GM12878 (cell line): ENCODE measurements at regions not wholly inside any gene's neighbourhood (a gene's known extent, or its start where the extent isn't known, plus 50 kb on each side); places are given as distances from the start of the nearest gene placed in this dataset.
"Not testable (repeated sequence)": the region's sequence is repeated elsewhere in the genome, so short reads cannot be mapped to it uniquely, and the experiment has no call there.

Source experiments
- ATAC-seq: fragments of 200-7000 bp; cut with Tn5 transposase; 3 replicates; pipeline ENCODE4 v1.9.1; 2020; ENCODE audit warnings: mild to moderate bottlenecking, moderate library complexity
- BruUV-seq: library from RNA; stranded (reverse); fragments of 400-500 nt; replicated peaks from 2 replicates; lab custom pipeline; 2021; lab: Mats Ljungman, UMichigan
- CTCF ChIA-PET: fragments of 300-600 bp; sonication (Branson Sonifier 250); formaldehyde crosslinking; extraction: SDS; loops from one replicate; lab custom pipeline; 2021; ENCODE audit warnings: inconsistent platforms; lab: Yijun Ruan, JAX
- POLR2A ChIA-PET: fragments of 350-600 bp; formaldehyde crosslinking; extraction: SDS; loops from one replicate; lab custom pipeline; 2021; ENCODE audit warnings: inconsistent platforms; lab: Charles Lee
- RAD21 ChIA-PET: fragments of 300-600 bp; sonication (Branson Sonifier 250); formaldehyde crosslinking; loops from one replicate; lab custom pipeline; 2023; ENCODE audit warnings: antibody characterized with exemption; ENCODE audit not compliant: unreplicated experiment; lab: Charles Lee
- SMC1A ChIA-PET: fragments of 300-600 bp; sonication (Branson Sonifier 250); formaldehyde crosslinking; loops from one replicate; lab custom pipeline; 2023; ENCODE audit not compliant: unreplicated experiment, uncharacterized antibody; lab: Charles Lee
- DNase-seq: peaks from one replicate; pipeline ENCODE4 v3.0.0-alpha.2; 2011; ENCODE audit warnings: low read depth, low spot score
- FAIRE-seq: peaks from 3 replicates; lab custom pipeline; 2011; peaks lifted over from hg19 to GRCh38; lab: Jason Lieb, UNC
- H2AFZ ChIP-seq: 2 replicates; pipeline ENCODE4 v1.6.0; 2011; ENCODE audit warnings: low read depth, low read length, control low read depth; ENCODE audit not compliant: control insufficient read depth
- H3K27ac ChIP-seq: 2 replicates; pipeline ENCODE4 v1.5.1; 2011; ENCODE audit warnings: control low read depth; ENCODE audit not compliant: control insufficient read depth, insufficient read depth
- H3K27me3 ChIP-seq, 2 experiments: replicated peaks in 1 of 2; 2 replicates each; pipeline versions ENCODE4 v1.6.0 to v1.6.1; 2011; ENCODE audit warnings: low read length in 1 of 2; ENCODE audit not compliant: control insufficient read depth in 2 of 2, insufficient read depth in 2 of 2
- H3K36me3 ChIP-seq, 2 experiments: 2 replicates each; pipeline ENCODE4 v1.5.1; 2011; ENCODE audit warnings: low read length in 1 of 2; ENCODE audit not compliant: control insufficient read depth in 2 of 2, insufficient read depth in 2 of 2
- H3K4me1 ChIP-seq: 2 replicates; pipeline ENCODE4 v1.6.1; 2011; ENCODE audit warnings: mild to moderate bottlenecking, low read length, moderate library complexity, mixed read lengths; ENCODE audit not compliant: control insufficient read depth, insufficient read depth
- H3K4me2 ChIP-seq: 2 replicates; pipeline ENCODE4 v1.6.0; 2011; ENCODE audit warnings: control low read depth; ENCODE audit not compliant: control insufficient read depth, insufficient read depth
- H3K4me3 ChIP-seq: fragments of 200-600 bp; sonication (generic); 2 replicates; pipeline ENCODE4 v1.5.1; 2016
- H3K79me2 ChIP-seq: 2 replicates; pipeline ENCODE4 v1.6.0; 2011; ENCODE audit warnings: low read length; ENCODE audit not compliant: control insufficient read depth, insufficient read depth
- H3K9ac ChIP-seq: 2 replicates; pipeline ENCODE4 v1.8.0; 2011; ENCODE audit warnings: low read length, control low read depth, mixed read lengths; ENCODE audit not compliant: control insufficient read depth, insufficient read depth
- H3K9me3 ChIP-seq: replicated peaks from 3 replicates; pipeline ENCODE4 v1.5.1; 2011; ENCODE audit warnings: mild to moderate bottlenecking, low read length; ENCODE audit not compliant: control insufficient read depth, insufficient read depth
- H4K20me1 ChIP-seq: 2 replicates; pipeline ENCODE4 v1.6.0; 2011; ENCODE audit not compliant: control insufficient read depth, insufficient read depth
- RB1 ChIP-seq: fragments of 450-650 bp; formaldehyde crosslinking; IDR thresholded peaks from 2 replicates; pipeline ENCODE4 v1.6.1; 2017; ENCODE audit warnings: mild to moderate bottlenecking, borderline replicate concordance
- TCF7 ChIP-seq: IDR thresholded peaks from 2 replicates; pipeline ENCODE4 v1.6.1; 2014; ENCODE audit warnings: antibody characterized with exemption, borderline replicate concordance
- ZNF274 ChIP-seq: IDR thresholded peaks from one replicate; pipeline ENCODE4 v1.8.0; 2011; ENCODE audit not compliant: insufficient read length, insufficient read depth
- ZNF622 ChIP-seq: fragments of 450-650 bp; IDR thresholded peaks from 2 replicates; pipeline ENCODE4 v1.6.1; 2017; ENCODE audit warnings: mild to moderate bottlenecking, inconsistent platforms
- WGBS: methylation state at CpG from one replicate; pipeline ENCODE4 v1.1.6; 2016; ENCODE audit warnings: low lambda C conversion rate; ENCODE audit not compliant: insufficient replicate concordance, insufficient coverage; ENCODE audit errors: missing lambda C conversion rate; 5-methylcytosine and 5-hydroxymethylcytosine counted together
- in situ Hi-C: fragments of 300-500 bp; cut with MboI; formaldehyde crosslinking; loops from 9 replicates; pipeline ENCODE4 v1.14.3; 2018; ENCODE audit warnings: mixed read lengths
- intact Hi-C: fragments of 100-400 bp; cut with micrococcal nuclease; formaldehyde crosslinking; loops from one replicate; pipeline ENCODE4 v1.14.2; 2022; ENCODE audit not compliant: unreplicated experiment

GRCh38 chr22:23438216-23438615, 141.9 kb downstream of the IGLL1 start (continued):
- TF ChIP-seq ZNF274: no peak

GRCh38 chr22:23437779-23438178, 142.3 kb downstream of the IGLL1 start:
- no peak overlapping the region for H3K4me3 ChIP-seq
- ChIA-PET CTCF (no interaction called here), POLR2A (interaction anchor here (0.6 kb wide), 1 partner anchor 114 kb away, joined by 3 read pairs; no protein-coding TSS in a partner anchor), SMC1A (no interaction called here), RAD21 (no interaction called here)
- 53% methylated on average over 16 of the region's 16 CpGs for WGBS
- no peak overlapping the region for H3K9ac ChIP-seq
- DNase-seq (no peak), FAIRE-seq (no peak), ATAC-seq (no peak)
- intact Hi-C loops: no loop called here
- no peak overlapping the region for H3K27ac ChIP-seq
- H3K4me1 ChIP-seq: no peaks in the 10 kb centered on the region
- H3K79me2 ChIP-seq: no peaks in the 10 kb centered on the region
- H3K4me2 ChIP-seq: no peak overlapping the region
- H3K36me3 ChIP-seq: no peaks in the 10 kb centered on the region
- no peaks in the 10 kb centered on the region for H4K20me1 ChIP-seq
- H3K9me3 ChIP-seq: no peaks in the 10 kb centered on the region
- H2AFZ ChIP-seq: no peak overlapping the region
- no peaks in the 10 kb centered on the region for H3K27me3 ChIP-seq
- no peak for TF ChIP-seq TCF7
- TF ChIP-seq RB1: no peak
- TF ChIP-seq ZNF622: no peak
- no TSS peak for BruUV-seq
- in situ Hi-C loops: no loop called here

- CTCF ChIA-PET, H3K4me2 ChIP-seq, FAIRE-seq, BruUV-seq, H3K79me2 ChIP-seq, POLR2A ChIA-PET, DNase-seq, H4K20me1 ChIP-seq, H3K27ac ChIP-seq, RAD21 ChIA-PET, H3K36me3 ChIP-seq, ATAC-seq, H2AFZ ChIP-seq, SMC1A ChIA-PET, H3K4me1 ChIP-seq, intact Hi-C loops, H3K9ac ChIP-seq, in situ Hi-C loops, H3K9me3 ChIP-seq, H3K27me3 ChIP-seq, H3K4me3 ChIP-seq: not testable (repeated sequence)
- 17% methylated on average over 5 of the region's 7 CpGs for WGBS
These were observed 143.0 kb downstream of the IGLL1 start for GRCh38 chr22:23437107-23437395.

- DNase-seq, H2AFZ ChIP-seq, BruUV-seq, H3K9me3 ChIP-seq, H3K4me1 ChIP-seq, CTCF ChIA-PET, SMC1A ChIA-PET, POLR2A ChIA-PET, in situ Hi-C loops, H4K20me1 ChIP-seq, FAIRE-seq, H3K79me2 ChIP-seq, H3K27me3 ChIP-seq, H3K4me3 ChIP-seq, H3K4me2 ChIP-seq, H3K36me3 ChIP-seq, intact Hi-C loops, H3K9ac ChIP-seq, RAD21 ChIA-PET, H3K27ac ChIP-seq, ATAC-seq: not testable (repeated sequence)
- WGBS: 41% methylated on average over 23 of the region's 23 CpGs
These were observed 143.6 kb downstream of the IGLL1 start for GRCh38 chr22:23436354-23437106.
